ENCODE measurements at regions not wholly inside any gene's neighbourhood (a gene's known extent, or its start where the extent isn't known, plus 50 kb on each side); places are given as distances from the start of the nearest gene placed in this dataset.

- DNase-seq (ENCODE audit: low read depth in 4 of 4, low spot score in 1 of 4): no peak
These were observed 208.7 kb downstream of the LIG4 start for GRCh38 chr13:108006619-108007018.

- DNase-seq (ENCODE audit: low read depth in 4 of 4, low spot score in 1 of 4): no peak
These were observed 210.1 kb downstream of the LIG4 start for GRCh38 chr13:108005231-108005630.

- DNase-seq (ENCODE audit: low read depth in 4 of 4, low spot score in 1 of 4): no peak
These were observed 211.7 kb downstream of the LIG4 start for GRCh38 chr13:108003626-108004025.

DNA sequence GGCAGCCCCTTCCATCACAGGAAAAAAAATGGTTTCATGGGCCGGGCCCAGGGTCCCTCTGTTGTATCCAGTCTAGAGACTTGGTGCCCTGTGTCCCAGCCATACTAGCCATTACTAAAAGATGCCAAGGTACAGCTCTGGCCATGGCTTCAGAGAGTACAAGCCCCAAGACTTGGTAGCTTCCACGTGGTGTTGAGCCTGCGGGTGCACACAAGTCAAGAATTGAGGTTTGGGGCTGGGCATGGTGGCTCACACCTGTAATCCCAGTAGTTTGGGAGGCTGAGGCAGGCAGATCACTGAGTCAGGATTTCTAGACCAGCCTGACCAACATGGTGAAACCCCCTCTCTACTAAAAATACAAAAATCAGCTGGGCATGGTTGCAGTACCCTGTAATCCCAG is 214.3 kb downstream of the LIG4 start:
- DNase-seq (ENCODE audit: low read depth in 4 of 4, low spot score in 1 of 4): no peak

DNA sequence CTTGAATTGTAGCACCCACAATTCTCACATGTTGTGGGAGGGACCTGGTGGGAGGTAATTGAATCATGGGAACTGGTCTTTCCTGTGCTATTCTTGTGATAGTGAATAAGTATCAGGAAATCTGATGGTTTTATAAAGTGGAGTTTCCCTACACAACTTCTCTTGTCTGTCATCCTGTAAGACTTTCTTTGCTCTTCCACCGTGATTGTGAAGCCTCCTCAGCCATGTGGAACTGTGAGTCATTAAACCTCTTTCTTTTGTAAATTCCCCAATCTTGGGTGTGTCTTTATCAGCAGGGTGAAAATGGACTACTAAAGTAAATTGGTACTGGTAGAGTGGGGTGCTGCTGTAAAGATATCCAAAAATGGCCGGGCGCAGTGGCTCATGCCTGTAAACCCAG is 215.6 kb downstream of the LIG4 start:
- no peak for DNase-seq (ENCODE audit: low read depth in 4 of 4, low spot score in 1 of 4)

DNA sequence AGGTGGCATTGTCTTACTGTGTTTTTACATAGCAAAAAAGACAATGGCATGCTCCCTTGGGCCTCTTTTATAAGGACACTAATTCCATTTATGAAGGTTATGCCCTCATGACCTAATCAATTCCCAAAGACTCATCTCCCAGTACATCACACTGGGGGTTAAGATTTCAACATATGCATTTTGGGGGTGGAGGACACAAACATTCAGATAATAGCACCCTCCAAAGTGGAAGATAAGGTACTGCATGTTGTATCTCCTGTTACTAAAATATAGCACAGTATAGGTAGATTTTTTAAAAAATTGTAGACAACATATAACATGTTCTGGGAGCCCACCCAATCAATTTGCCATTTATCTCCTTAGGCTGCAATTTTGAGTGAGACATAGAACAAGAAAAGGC is 221.2 kb downstream of the LIG4 start:
- no peak for DNase-seq (ENCODE audit: low read depth in 4 of 4, low spot score in 1 of 4)

- no peak for DNase-seq (ENCODE audit: low read depth in 4 of 4, low spot score in 1 of 4)
These were observed 221.9 kb downstream of the LIG4 start for GRCh38 chr13:107993239-107993949.

GRCh38 chr13:107992542-107992941 is 222.8 kb downstream of the LIG4 start:
- DNase-seq (ENCODE audit: low read depth in 4 of 4, low spot score in 1 of 4): no peak

- no peak for DNase-seq (ENCODE audit: low read depth in 4 of 4, low spot score in 1 of 4)
These were observed 238.2 kb downstream of the LIG4 start for GRCh38 chr13:107977071-107977574.

DNA sequence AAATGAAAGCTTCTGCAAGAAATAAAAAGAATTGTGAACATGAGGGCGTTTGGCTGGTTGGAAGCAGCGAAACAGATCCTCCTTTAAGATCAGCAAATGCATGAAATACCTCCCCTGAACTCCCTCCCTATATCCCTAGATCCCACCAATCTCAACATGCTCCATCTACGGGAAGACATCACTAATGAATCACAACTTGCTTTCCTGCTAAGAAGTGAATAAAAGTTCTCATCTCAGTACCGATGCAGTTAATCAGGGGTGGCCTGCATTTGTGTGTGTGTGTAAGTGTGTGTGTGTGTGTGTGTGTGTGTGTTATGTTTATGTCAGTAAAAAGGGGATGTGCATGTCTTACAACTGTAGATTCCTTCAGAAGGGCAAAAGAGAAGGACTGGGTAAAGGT is 238.7 kb downstream of the LIG4 start:
- no peak for DNase-seq (ENCODE audit: low read depth in 4 of 4, low spot score in 1 of 4)

DNA sequence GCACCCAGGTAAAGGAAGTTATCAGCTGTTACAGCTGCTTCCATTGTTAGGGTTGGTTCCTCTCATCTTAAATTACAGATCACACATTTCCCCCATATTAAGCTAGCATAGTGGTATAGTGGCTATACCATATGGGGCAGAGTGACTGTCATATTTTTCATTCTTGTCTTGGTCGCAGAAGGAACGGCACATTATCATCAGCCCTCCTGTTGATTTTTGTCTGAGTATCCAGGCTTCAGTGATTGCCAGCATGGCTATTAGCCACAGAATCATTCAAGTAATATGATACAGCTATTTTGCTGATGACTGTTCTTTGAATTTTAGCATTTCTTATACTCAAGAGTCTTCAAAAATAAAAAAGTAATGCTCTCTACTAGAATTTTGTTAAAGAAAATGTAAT is 240.9 kb downstream of the LIG4 start:
- no peak for DNase-seq (ENCODE audit: low read depth in 4 of 4, low spot score in 1 of 4)

DNA sequence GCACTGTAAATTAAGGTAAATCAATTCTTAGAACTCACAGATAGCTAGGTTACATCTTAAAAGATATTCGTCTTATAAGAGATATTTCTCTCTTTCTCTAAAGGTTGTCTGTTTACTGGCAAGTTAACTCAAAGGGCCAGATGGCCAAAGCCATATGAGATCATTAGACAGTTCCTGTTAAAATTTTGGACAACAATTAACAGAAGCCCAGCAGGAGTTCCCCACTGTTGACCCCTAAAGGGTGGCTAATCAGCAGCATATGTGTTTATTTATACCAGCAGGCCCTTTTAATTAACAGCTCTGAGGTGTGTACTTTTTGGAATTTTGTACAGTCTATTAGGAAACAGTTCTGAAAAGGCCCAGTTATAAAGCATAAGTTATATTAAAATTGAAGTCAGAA is 245.8 kb downstream of the LIG4 start:
- DNase-seq (ENCODE audit: low read depth in 4 of 4, low spot score in 1 of 4): no peak

GRCh38 chr13:107968470-107968869 is 246.9 kb downstream of the LIG4 start:
- DNase-seq (ENCODE audit: low read depth in 4 of 4, low spot score in 1 of 4): no peak

DNA sequence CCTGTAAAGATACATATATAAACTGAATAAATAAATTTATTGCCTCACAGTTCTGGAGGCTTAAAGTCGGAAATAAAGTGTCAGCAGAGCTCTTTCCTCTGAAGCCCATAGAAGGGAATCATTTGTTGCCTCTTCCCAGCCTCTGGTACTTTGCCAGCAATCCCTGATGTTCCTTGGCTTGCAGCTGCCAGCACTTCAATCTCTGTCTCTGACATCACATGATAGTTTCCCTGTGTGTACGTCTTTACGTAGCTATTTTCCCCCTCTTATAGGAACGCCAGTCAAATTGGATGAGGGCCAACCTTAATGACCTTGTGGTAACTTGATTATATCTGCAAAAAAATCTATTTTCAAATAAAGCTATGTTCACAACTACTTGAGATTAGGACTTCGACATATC is 250.9 kb downstream of the LIG4 start:
- no peak for DNase-seq (ENCODE audit: low read depth in 4 of 4, low spot score in 1 of 4)

GRCh38 chr13:107961849-107962608 is 253.3 kb downstream of the LIG4 start:
- DNase-seq (ENCODE audit: low read depth in 4 of 4, low spot score in 1 of 4): no peak

DNA sequence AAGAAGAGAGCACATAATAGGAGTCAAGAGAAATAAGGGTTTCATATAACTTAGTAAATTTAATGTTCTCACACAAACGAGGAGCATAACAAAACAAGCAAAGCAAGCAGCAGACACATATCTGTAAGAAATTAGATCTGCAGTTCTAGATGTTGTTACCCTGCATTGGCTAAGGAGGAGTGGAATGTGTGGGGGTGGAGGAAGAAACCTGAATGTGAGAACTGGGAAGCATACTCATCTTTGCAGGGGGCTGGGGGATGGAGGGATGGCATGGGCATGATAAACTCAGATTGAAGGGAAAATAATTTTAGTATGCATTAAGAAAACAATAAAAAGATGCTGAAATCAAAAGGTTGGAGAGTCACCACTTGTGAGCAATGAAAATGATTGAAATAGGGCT is 255.0 kb downstream of the LIG4 start:
- no peak for DNase-seq (ENCODE audit: low read depth in 4 of 4, low spot score in 1 of 4)

- no peak for DNase-seq (ENCODE audit: low read depth in 4 of 4, low spot score in 1 of 4)
These were observed 258.4 kb downstream of the LIG4 start for GRCh38 chr13:107956889-107957288.

DNA sequence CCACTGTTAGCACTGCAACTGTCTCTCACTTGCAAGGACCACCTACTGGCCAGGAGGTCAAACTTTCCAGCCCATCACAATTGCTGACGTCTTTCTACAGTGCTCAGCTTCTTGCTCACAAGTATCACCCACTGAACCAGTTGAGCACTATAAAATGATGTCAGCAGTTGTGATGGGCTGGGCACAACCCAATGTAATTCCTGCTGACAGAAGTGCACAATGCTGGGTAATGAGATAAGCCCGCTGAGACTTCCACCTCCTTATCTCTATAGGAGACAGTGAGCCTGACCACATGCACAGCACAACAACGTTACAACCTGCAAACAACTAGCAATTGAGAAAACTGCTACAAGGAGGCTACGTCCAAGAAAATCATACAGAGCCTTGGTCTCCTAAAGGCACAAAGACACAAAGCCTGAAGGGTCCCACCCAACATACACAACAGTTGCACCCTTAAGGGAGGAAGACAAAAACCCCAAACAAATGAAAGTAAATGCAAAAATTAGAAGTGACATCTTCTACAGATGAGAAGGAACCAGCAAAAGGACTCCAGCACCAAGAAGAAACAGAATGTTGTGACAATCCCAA is 273.2 kb downstream of the LIG4 start:
- DNase-seq (ENCODE audit: low read depth in 4 of 4, low spot score in 1 of 4): no peak

DNA sequence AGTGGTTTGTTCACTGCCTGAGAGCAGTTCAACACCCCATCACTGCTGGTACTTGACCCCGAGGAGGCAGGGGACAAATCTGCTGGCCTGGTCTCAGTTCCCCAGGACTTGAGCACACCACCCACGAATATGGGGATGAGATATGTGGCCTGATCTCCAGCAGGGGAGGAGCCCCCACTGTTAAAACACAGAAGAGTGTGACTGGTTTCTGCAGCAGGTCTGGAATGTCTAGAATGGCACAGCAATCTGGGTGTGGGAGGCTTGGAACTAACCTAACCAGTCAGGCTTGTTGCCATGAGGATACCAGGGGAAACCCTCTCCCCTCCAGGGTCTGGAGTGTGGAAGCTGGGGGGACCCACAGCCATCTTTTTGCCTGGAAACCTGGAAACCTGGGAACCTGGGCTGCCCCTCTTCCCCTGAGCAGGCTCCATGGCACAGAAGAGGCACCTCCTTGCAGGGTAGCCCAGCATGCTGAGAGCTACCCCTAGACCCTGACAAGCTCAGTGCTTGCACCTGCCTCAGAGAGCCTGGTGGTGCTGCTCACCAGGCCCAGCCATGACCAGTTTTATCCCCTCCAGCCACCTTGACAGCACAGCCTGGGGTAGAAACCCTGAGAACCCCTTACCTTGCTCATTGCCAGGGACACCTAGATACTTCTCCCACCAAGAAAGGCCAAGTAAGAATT is 273.8 kb downstream of the LIG4 start:
- DNase-seq (ENCODE audit: low read depth in 4 of 4, low spot score in 1 of 4): no peak

DNA sequence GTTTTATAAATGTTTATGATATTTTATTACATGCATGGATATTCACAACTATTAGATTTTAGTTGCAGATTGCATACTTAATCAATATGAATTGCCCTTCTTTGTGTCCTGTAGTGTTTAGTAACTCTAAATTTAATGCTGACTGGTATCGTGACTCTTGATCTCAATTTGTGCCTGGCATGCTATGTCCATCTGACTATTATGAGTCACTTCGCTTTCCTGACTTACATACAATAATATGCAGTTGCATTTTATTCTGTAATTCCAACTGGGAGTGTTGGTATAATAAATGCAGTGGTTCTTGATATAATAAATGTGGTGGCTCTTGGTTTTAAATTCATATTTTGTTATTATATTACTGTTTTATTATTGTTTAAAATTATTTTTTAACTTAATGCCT is 277.5 kb downstream of the LIG4 start:
- no peak for DNase-seq (ENCODE audit: low read depth in 4 of 4, low spot score in 1 of 4)

DNA sequence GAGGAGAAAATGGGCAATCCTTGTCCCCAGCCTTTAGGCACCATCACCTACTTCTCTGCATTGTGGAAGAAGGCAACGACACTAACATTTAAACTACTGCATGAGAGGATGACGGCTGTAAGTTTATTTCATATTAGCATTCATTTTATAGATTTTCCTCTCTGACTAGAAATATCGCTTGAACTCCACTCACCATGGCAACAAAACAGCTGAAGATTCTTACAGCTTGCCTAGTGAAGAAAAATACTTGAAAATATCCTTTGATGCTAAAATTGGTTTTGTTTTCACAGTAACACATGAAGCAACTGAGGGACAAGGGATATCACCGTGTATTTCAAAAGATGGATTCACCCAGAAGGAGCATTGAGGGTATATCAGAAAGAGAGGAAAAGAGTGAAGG is 284.3 kb downstream of the LIG4 start:
- DNase-seq (ENCODE audit: low read depth in 4 of 4, low spot score in 1 of 4): no peak

DNA sequence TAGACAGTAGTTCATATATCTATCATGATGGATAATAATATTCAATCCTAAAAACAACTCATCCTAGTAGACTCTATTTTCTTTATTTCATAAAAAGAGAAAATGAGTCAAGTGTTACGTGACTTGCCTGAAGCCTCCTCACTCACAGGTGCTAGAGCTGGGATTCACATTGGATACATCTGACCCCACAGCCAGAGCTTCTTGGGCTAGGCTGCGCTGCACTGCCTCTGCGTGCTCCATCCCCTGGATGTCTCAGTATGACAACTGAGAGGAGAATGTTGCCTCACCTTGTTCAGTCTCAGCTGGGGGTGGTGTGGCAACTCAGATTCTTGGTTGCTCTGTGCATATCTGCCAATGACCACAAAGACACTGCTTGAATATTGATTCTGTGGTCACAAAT is 286.6 kb downstream of the LIG4 start:
- DNase-seq (ENCODE audit: low read depth in 4 of 4, low spot score in 1 of 4): no peak
